GM19035 (cell line): ENCODE measurements at regions not wholly inside any gene's neighbourhood (a gene's known extent, or its start where the extent isn't known, plus 50 kb on each side); places are given as distances from the start of the nearest gene placed in this dataset.
"Not testable (repeated sequence)": the region's sequence is repeated elsewhere in the genome, so short reads cannot be mapped to it uniquely, and the experiment has no call there.

Experiments used
- ATAC-seq: cut with Tn5 transposase; IDR thresholded peaks from one replicate; pipeline ENCODE4 v1.9.1; 2021; ENCODE audit not compliant: unreplicated experiment

- no peak for ATAC-seq
These were observed 486.4 kb upstream of the SPRED2 start for GRCh38 chr2:65918760-65919187.

- ATAC-seq = no peak
These were observed 485.6 kb upstream of the SPRED2 start for GRCh38 chr2:65917986-65918385.

DNA sequence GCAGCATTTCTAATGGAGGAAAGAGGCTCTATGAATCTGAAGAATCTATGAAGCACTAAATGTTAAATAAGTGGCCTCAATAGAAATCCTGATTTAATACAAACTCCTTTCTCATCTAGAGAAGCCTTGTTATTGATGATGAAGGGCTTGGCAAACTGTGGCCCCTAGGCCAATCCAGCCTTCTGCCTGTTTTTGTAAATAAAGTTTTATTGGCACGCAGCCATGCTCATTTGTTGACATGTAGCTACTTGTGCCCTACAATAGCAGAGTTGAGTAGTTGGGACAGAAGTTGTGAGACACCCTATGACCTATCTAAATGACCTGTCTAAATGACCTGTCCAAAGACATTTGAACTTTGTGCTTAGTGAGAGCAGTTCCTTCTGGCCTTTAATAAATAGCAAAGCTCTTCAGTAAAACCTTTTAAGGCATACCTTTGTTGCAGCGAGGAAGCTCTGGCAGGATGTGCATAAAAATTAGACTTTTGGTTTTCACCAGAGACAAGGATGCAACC lies 484.4 kb upstream of the SPRED2 start:
- no peak for ATAC-seq

GRCh38 chr2:65916177-65916576 lies 483.8 kb upstream of the SPRED2 start:
- ATAC-seq = no peak

GRCh38 chr2:65915273-65915672 lies 482.9 kb upstream of the SPRED2 start:
- ATAC-seq = no peak

GRCh38 chr2:65914244-65914786 lies 481.9 kb upstream of the SPRED2 start:
- ATAC-seq = no peak

DNA sequence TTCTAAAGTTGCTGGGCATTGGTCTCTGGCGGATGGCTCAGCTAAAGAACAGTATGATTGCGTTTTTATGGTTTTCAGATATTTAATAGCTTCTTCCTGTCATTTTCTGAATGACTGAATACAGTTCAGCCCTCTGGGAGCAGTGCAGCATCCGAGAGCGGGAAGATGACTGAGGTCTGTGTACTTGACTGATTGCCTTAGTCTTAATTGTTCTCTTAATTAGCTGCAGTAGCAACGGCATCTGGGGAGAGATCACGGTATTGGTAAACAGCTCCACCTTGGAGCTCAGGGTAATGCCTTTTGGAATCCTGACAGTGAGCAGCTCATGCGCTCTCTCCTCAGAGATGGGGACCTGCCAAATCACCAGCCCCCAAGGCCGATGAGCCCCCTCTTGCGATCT lies 481.4 kb upstream of the SPRED2 start:
- no peak for ATAC-seq

DNA sequence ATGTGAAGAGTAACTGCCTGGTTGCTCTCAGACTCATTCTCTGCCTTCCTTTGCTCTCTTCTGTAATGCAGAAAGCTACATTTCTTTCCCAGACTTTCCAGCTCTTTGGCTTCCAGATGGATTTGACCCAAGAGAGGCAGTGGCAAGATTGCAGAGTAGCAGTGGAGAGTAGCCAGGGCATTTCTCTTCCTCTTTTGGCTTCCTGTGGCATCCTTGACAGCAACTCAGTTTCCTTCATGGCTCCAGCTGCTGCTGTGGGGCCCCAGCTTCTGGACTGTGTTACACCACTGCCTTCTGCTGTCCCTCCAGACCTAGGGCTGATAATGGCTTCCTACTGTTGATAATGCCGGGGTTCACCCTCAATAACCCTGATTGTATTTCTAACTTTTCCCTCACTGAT lies 469.4 kb upstream of the SPRED2 start:
- ATAC-seq = no peak

DNA sequence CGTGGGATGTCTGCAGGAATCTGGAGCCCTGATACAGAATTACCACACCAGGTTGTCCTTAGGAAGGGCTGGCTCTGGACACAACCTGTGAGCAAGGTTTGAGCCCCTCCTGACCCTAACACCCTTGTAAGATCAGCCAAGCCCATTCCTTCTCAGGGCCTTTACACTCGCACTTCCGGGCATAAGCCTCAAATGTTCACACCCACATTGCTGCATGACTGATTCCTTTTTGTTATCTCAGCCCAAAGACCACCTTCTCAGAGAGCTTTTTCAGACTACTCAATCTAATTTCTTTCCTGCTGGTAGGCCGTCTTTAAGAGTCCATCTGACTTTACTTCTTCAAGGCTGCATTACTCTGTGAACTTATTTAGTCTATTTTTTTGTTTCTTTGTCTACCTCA lies 464.0 kb upstream of the SPRED2 start:
- ATAC-seq = no peak

DNA sequence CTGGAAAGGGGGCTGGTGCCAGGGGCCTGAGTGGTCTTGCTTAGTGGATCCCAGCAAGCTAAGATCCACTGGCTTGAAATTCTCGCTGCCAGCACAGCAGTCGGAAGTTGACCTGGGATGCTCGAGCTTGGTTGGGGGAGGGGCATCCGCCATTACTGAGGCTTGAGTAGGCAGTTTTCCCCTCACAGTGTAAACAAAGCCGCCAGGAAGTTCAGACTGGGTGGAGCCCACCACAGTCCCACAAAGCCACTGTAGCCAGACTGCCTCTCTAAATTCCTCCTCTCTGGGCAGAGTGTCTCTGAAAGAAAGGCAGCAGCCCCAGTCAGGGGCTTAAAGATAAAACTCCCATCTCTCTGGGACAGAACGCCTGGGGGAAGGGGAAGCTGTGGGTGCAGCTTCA lies 457.7 kb upstream of the SPRED2 start:
- ATAC-seq = not testable (repeated sequence)

DNA sequence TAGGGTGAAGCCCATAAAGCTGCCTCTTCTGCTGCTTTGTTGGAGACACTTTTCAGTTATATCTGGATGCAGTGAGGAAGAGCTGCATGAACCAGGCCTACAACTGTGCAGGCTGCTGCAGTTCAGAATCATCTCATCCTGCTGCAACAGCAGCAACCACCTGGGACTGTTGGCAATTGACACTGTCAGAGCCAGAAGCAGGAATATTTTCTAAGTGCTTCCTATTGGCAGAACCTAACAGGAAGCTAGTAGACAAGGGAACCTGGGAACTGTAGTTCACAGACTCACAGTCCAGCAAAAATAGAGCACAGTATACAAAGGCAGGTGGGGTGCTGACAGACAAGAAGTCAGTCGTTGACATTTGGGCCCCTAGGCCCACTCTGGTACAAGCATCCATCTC lies 452.9 kb upstream of the SPRED2 start:
- ATAC-seq = no peak

DNA sequence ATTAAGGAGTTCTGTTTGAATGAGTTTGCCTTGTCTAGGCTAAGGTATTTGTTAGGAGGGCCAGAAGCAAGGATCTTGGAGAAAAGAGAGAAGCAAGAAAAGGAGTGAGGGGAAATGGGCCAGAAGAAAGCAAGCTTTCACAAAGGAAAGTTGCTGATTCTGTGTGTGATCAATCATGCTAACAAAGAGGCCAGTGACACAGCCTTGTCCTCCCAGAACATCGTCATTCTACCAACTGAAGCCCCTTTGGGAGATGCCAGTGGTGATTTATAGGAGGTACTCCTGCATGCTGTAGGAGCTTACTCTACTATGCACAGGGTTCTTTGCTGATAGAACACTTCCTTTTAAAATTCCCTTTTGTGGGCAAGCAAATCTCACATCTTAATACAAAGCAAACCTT lies 449.2 kb upstream of the SPRED2 start:
- ATAC-seq = no peak

- no peak for ATAC-seq
These were observed 448.0 kb upstream of the SPRED2 start for GRCh38 chr2:65880436-65880835.

- no peak for ATAC-seq
These were observed 445.6 kb upstream of the SPRED2 start for GRCh38 chr2:65878011-65878340.

- ATAC-seq = no peak
These were observed 445.1 kb upstream of the SPRED2 start for GRCh38 chr2:65877331-65878010.

DNA sequence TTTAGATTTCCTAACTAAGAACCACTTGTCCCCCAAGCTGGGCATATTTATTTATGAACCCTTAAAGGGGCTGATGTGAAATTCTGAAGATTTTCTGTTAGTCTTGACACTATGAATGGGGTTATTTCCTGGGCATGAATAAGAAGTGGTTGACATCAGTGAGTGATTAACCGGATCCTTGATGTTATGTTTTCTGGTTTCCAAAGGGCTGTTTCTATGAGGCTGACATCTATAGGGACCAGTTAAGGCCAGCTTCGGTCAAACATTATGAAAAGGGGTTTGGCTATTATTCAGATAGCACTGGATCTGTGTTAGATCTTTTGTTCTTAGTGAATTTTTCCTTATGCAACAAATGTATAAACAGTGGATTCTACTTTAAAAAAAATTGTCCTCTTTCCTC lies 443.7 kb upstream of the SPRED2 start:
- no peak for ATAC-seq

DNA sequence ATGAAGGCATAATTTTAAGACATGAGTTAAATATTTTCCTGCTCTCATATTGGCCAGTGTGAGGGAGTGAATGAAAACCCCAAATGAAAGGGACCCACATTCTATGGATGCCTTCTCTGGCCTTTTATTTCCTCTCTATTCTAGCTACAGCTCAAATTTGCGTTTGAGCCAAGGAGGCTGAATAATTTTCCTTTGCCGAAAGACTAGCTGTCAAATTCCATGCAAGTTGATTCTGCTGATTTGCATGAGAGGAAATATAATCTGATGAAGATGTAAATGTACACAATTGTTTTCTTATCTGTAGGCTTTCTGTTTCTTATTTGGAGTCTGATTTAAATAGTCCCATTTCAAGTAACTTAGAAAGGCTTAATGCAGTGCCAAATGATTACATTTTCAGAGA lies 438.4 kb upstream of the SPRED2 start:
- ATAC-seq = no peak

DNA sequence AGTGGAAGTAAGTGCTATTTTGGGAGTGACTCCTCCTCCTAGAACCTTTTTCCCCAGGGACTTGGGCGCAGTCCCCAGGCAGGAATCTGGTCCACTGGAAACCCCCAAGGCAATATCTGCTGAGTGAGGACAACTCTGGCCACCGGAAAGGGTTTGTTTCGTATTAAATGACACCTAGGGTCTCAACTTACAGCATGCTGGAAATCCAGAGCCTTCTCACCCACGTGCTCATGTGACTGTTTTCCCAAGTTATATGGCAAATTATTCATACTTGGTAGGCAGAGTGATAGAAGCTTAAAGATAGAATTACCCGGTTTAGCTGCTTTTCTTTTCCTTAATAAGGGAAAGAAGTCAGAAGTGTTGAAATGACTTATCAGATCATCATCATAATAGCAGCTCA lies 436.9 kb upstream of the SPRED2 start:
- no peak for ATAC-seq

DNA sequence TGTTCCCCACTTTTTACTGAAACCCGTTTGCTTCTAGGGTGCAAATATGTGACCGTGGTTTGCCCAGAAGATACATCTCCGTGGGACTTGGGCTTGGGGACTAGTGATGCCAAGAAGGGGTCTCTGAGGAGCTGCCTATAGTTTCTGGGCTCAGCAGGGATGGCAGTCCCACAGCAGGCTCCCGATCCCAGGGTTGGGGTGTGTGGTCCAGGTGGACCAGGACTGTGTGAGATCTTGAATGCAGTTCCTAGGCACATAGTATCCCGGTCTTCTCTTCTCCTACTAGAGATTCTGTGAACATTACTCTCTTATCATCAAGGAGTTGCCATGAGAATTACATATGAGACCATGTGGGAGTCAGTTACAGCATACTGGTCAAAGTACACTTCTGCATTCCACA lies 435.8 kb upstream of the SPRED2 start:
- ATAC-seq = no peak

- ATAC-seq = no peak
These were observed 435.0 kb upstream of the SPRED2 start for GRCh38 chr2:65867446-65867845.

GRCh38 chr2:65866148-65866547 lies 433.7 kb upstream of the SPRED2 start:
- no peak for ATAC-seq

DNA sequence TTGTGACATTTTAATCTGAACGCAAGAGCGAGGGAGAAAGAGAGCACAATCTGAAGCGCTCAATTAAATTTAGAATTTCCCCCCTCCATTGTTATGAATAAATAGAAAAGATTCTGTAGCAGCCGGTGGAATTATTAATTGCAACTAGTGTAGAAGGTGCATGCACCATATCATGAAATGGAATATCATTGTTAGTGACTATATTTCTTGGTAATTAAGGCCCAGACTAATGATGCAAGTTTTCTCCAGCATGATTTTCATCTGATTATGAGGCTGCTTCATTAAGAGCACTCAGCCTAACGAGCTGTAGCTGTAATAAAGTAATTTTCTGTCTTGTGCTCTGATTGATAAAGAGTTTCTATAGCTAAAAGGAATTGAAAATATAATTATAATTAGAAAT lies 432.2 kb upstream of the SPRED2 start:
- no peak for ATAC-seq

GRCh38 chr2:65863713-65864112 lies 431.3 kb upstream of the SPRED2 start:
- no peak for ATAC-seq
